HG03354 (cell line): ENCODE measurements at regions not wholly inside any gene's neighbourhood (a gene's known extent, or its start where the extent isn't known, plus 50 kb on each side); places are given as distances from the start of the nearest gene placed in this dataset.

Experiments
- ATAC-seq: cut with Tn5 transposase; IDR thresholded peaks from one replicate; pipeline ENCODE4 v1.9.1; 2021; ENCODE audit warnings: mild to moderate bottlenecking; ENCODE audit not compliant: unreplicated experiment, poor library complexity, severe bottlenecking

DNA sequence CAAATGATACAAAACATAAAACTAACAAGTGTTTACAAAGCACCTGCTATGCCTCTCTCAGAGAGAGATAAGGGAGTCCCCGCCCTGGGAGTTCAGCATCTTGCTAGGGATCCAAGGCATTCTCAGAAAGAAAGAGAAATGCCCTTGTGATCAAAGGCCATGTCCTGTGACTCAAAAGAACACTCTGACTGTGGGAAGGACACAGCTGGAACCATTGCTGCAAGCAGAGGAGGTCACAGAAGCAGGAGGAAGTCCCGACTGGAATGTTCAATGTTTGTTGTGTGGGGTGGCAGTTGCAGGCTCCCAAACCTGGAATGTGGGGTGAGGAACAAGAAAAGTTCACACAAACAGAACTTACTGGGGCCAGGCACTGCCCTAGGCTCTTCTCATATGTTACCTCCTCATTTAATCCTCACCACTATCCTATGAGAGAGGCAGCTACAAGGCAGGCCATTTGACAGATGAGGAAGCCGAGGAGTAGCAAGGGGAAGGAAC lies 93.0 kb upstream of the GRIK3 start:
- ATAC-seq, result no peak

DNA sequence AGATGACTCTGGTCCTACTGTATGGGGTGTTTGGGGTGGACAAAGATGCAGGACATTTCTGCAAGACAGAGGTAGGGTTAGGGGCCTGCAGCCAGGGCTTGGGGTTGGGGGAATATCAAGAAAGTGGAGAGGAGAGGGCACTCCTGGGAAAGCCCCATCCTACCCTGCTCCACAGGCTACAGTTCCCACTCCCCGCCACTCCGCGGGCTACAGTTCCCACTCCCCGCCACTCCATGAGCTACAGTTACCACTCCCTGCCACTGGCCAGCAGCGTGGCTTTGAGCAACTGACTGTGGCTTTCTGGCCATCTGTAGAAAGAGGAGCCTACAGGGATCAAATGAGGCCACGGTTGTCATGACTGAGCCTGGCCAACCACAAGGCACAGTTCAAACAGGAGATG lies 93.8 kb upstream of the GRIK3 start:
- ATAC-seq, result no peak

DNA sequence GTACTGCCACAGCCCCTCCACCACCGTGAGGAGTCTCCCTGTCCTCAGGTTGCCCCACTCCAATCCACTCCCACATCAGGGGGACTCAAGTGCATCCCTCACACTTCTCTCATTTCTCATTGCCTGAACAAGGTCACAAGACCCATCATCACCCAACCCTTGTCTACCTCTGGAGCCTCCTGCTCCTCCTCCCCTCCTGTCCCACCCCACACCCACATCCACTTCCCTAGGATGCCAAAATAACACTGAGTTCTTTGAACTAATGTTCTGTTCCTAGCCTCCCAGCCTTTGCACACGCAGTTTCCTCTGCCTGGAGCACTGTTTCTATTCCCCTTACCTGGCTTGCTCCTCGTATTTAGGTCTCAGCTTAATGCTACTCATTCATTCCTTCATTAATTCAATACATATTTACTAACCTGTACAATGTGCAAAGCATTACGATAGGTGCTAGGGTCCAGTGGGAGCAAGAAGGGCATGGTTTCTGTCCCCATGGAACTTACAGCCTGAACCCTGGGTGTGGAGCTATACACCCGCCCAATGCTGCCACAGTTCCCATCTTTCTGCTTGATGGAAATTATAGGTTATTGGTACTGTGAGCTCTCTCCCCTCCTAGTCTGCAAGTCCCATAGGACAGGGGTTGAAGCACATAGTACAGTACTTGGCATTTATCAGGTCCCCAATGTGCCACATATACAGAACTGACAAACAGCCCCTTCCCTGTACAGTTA lies 96.1 kb upstream of the GRIK3 start:
- ATAC-seq, result no peak

DNA sequence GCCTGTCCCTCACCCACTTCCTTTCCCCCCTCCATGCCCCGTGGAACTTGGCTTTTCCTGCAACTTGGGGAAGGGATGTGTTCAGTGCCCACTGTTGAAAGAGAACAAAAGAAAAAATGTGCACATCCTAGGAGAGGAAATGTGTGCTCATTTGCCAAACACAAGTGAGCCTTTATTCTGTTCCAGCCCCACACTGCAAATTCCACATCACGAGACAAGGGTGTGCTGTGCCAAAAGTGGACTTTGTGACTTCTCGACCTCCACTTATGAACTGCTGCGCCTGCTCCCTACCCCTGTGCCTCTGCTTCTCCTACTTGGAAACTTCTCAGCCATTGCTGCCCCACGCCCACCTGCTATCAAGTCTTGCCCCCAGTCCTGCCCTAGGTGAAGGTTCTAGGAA lies 97.0 kb upstream of the GRIK3 start:
- no peak for ATAC-seq

DNA sequence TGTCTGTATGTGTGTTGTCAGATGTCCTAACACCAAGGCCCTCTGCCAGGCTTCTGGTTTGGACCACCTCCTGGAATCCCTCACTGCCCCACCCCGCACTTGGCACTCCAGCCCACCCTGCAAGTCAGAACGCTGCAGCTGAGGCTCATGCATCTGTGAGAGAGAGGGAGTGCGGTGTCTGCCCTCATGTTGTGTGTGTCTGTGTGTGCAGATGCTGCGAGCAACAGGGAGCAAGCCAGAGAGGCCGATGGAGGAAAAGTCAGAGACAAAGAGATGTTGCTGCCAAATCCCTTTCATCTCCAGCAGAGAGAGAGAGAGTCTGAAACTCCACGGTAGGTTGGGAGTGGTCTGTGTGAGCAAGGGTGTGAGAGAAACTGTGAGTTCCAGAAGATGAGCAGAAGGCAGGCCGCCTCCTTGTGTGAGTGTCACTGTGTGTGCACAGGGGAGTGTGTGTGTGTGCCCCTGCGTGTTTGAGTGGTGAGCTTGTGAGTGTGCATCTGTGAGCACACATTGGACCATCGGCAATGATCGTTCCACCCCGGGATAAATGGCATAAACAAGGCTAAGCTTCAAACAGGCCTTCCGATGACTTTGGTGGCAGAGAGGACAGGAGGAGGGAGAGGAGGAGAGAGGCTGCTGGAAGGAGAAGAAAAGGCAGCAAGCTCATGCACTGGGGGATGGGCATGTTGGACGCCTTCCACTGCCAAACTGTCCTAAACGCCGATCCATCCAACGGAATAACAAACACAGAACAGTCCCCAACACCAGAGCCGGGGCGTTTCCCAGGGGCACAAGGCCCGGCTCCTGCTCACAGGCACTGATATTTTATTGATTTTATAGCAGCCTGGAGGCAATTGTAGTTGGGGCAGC lies 99.2 kb upstream of the GRIK3 start:
- no peak for ATAC-seq

DNA sequence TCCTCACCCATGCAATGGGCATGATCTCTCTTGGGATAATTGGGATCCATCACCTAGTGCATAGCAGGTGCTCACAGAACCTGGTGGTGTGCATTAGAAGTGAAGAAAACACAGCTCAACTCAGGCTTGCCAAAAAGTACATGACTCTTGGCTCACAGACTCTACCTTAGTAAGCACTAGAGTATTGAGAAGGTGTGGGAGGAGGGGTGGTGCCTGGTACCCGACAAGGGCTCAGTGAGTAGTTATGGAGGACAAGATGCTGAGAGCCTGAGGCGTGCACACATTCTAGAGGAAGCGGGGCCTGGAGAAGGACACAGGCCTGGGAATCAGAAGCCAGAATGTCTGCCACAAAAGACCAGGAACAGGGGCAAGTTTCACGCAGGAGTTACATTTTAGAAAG lies 100.3 kb upstream of the GRIK3 start:
- ATAC-seq, result no peak

DNA sequence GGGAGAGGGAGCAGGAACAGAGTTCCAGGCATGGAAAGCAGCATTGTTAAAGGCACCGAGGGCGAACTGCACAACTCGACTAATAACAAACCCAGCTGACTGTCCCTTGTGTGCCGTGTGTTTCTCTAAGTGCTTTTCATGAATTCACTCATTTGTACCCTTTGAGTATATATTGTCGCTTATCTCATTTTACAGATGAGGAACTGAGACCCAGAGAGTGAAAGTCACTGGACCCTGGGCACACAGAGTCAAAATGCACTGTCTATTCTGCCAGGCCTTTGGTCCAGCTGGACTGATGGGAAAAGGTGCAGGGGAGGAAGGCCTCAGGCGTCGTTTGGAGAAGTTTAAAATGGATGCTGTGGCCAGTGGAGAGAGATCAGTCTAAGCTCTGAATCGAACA lies 100.7 kb upstream of the GRIK3 start:
- no peak for ATAC-seq

DNA sequence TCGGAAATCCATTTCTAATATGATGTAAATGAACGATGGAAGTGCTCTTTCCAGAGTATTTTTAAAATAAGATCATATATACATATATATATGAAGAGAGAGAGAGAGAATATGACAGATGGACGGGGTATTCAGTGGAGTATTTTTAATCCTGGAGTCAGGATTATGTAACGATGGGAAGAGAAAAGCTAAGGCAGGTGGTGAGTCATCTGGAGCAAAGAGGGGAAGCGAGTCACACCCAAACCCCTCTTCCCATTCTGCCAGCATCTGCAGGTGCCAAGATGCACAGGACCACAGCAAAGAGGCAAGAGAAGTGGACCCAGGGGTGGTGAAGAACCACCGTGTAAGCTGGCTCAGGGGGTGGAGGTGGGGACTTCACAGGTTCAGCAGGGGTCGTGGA lies 102.7 kb upstream of the GRIK3 start:
- no peak for ATAC-seq

DNA sequence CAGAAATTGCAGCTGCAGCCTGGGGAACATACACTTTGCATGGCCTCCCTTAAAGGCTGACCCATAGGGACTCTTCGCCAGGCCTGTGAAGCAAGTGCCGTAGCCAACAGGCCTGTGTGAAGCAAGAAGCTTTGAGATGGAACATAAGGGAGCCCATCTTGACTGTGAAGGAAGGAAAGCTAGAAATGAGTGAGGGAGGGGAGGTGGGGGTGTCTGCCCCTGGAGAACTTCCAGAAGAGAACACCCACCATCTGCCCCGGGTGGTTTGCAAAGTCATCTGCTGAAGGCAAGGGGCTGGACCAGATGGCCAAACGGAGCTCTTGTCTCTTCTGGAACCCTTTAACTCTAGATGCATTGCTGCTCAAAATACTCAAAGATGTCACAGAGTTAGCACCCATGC lies 103.3 kb upstream of the GRIK3 start:
- ATAC-seq, result no peak

DNA sequence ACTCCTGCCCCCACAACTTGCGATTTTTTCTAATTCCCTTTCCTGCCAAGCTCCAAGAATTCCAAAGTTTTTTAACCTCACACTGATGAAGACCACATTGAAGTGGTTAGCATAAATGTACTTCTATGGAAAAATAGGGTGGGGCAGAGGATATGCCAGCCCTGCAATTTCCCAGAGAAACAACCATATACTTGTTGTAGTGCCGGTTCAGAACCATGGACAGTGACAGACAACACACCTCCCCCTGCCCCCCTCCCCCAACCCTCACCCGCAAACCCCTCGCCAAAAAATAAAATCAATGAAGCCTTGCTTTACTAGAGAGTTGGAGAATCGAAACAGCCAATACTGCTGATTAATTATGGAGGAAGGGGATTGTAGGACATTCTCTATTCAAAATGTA lies 109.5 kb upstream of the GRIK3 start:
- ATAC-seq, result no peak

DNA sequence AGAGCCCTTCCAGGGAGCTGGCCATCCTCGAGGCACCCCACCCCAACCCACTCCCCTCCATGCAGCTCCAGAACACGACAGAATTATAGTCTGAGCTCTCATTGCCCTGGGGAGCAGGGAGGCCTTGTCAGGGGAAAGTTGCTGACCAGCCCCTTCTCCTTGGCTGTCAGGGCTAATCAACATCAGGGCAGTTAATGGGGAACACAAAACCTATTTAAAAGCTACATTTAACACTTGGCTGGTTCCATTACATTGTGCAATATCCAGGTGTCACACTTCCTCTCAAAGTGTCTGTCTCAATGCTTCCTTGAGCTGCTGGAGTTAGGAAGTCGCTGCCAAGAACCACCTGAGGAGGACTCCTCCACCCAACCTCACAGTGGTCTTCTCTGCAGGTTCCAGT lies 111.8 kb upstream of the GRIK3 start:
- no peak for ATAC-seq

DNA sequence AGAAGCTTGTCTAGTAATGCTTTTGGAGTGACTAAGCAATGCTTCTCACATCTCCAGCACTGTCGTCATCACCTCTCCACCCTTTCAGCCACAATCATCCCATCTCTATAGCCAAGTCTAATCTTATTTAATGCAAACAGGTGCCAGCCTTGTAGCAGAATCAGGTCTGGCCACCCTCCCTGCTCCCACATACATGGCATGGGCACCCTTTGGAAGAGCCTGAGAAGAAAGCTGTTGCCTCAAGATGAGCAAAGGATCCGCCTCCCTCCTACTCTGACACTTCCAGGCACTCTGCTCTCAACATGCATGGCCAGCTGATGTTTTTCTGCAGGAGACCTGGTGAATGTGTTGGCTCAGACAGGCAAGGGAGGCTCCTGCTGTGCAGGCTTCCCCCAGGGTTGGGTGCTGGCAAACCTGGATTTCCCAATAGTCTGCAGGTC lies 113.1 kb upstream of the GRIK3 start:
- ATAC-seq, result no peak

DNA sequence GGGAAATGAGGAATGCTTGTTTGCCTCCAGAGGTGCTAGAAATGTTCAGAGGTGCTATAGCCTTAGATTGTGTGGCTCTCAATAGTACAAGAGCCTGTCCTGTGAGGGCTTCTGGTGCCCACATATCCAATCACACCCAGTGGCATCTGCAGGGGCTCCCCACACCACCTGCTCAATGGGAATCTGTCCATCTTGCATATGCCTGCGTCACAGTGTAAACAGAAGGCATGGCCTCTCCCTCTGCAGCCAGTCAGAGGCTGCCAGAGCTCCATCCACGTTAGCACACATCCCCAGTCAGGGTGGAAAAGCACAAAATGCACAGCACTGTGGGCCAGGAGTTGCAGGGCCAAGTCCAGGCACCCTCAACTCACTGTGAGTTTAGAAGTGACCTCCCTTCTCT lies 113.6 kb upstream of the GRIK3 start:
- no peak for ATAC-seq

DNA sequence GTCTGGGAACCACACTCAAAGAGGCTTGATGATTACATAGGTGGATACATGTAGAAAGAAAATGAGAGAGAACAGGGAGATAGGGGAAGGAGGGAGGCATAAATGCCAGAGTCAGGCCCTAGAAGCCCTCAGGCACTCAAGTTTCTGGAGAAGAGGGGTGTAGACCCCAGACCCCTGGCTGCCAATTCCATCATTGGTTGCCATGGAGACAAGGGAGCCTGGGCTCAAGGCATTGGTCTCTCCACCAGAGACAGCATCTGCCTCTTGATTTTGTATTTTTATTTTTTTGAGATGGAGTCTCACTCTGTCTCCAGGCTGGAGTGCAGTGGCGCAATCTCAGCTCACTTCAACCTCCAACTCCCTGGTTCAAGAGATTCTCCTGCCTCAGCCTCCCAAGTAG lies 114.3 kb upstream of the GRIK3 start:
- ATAC-seq, result no peak

DNA sequence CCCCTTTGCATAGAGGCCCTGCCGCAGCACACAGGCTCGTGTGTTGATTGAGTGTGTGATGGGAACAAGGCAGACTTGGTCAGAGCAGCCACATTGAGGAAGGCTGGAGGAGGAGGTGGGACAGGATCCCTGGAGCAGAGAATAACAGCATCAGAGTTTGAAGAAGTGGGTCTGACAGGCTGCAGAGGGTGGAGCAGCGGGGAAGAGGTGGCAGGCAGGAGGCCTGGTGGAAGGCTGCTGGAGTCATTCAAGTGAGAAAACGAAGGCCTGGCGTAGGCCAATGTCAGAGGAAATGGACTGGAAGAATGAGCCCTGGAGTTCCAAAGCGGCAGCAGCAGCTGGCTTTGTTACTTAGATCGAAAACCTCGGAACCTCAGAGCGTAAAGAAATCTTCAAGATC lies 115.0 kb upstream of the GRIK3 start:
- no peak for ATAC-seq

DNA sequence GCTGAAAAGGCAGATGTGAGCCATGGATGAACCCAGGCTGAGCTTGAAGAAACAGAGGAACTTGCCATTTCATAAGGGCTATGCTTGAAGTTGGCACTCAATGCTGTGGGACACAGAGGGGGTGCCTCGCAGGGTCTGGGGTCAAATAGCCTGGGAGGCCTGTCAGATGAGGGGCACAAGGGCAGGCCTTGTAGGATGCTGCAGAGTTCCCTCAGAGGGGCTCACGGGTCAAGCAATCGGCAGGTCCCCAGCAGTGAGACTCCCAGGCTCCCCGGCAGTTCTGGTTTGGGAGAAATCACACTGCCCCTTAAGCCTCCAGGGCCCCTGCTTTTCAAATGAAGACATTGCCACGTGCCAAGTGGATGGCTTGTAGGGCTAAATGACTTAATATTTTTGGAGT lies 116.7 kb upstream of the GRIK3 start:
- ATAC-seq, result no peak

DNA sequence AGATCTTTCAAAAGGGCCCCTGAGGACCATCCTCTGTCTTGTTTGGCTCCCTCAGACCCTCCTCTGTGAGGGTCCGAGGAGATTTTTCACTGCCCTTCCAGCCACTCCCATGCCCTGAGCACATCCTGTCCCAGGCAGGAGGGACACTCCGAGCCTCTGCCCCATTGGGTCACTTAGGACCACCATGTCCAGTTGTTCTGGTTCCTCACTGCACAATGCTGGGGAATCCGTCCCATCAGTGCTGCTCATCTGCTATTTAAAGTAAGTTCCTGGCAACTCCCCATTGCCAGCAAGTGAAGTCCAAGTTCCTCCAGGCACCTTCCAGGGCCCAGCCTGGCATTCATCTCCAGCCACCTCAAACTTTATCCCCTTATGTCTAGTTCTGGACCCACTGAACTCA lies 117.5 kb upstream of the GRIK3 start:
- ATAC-seq, result no peak

DNA sequence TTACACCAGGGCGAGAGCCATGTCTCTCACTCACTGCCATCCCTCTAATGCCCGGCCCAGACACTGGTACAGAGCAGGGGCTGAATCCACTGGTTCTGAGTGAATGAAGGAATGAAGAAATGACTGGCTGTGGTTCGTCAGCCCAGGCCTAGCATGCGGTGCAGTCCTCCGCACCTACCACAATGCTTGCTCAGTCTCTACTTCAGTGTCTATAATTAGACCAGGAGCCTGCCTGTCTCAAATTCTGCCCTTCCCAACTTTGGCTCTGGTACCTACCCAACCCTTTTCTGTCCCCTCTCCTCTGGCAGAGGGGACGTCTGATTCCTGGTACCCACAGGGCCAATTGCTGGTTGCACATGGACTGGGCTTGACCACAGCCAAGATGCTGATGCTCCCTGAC lies 118.2 kb upstream of the GRIK3 start:
- no peak for ATAC-seq

DNA sequence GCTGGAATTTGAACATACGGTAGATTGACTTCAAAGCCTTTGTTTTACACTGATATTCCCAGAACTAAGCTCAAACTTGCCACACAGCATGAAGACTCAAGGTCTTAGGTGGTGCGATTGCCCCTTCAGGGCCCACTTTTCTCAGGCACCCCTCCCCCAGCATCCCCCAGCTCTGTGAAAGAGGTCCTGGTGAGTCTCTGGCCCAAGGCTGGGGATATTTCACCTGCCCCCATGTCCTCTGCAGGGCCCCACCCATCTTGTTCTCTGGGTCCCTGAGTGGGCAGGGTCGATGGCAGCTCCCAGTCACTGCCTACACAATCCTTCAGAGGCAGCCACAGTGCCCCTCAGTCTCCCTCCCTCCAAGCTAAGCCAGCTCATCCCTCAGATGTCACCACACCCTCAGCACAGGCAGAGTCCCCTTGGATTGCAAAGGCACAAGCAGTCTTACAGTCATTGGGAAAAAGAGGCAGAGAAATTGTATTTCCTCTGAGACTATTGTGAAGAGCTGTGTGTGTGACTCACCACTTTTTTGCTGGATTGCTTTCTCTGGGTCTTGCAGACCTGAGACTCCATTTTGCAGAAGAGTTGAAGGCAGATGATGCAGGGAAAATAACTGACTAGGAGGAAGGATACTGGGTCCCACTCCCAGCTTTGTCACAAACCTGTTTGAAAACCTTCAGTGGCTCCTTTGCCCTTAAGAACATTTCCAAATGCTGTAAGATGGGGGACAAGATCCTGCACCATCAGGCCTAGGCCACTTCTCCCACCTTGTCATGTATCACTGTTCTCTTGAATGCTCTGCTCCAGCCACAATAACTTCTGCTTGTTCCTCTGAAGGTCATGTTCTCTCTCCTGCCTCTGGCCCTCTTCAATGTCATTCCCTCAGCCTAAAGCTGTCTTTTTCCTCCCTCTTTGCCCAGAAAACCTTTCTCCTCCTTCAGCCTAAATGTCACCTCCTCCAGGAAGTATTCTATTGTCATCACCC lies 119.1 kb upstream of the GRIK3 start:
- no peak for ATAC-seq

DNA sequence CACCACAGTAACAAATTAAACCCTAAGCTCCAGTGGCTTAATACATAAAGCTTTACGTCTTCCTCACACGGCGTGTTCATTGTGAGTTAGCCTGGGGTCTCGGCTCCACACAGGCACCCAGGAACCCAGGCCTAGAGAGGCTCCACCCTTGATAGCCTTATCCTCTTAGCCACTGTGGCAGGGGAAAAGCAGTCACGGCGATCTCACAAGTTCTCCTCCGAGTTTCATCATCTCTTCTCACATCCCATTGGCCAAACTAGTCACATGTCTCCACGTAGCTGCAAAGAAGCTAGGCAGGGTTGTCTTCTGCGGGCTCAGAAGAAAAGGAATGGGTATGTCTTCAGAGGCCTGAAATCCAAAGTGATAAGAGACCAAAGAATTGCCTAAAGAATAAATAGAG lies 122.3 kb upstream of the GRIK3 start:
- ATAC-seq, result no peak
